GM12872 (cell line): ENCODE measurements at regions not wholly inside any gene's neighbourhood (a gene's known extent, or its start where the extent isn't known, plus 50 kb on each side); places are given as distances from the start of the nearest gene placed in this dataset.

Source experiments
- TF ChIP-seq, protein P1 (sequence below): IDR thresholded peaks from 3 replicates; pipeline ENCODE4 v1.5.1; 2011; ENCODE audit warnings: low read depth, mild to moderate bottlenecking, low read length, moderate library complexity; ENCODE audit not compliant: insufficient read depth

DNA sequence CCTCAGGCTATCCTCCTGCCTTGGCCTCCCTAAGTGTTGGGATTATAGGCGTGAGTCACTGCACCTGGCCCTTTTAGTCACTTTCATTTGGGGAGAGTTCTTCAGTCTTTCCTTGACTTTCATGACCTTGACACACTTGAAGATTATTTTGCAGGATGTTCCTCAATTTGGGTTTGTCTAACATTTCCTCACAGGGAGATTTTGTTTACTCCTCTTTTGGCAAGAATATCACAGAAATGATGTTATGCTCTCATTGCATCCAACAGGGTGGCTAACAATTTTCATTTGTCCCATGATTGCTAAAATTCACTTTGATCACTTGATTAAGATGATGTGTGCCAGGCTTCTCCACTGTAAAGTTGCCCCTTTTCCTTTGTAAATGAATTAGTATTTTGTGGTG lies 164.0 kb downstream of the ADSS2 start:
- TF ChIP-seq, protein P1, sequence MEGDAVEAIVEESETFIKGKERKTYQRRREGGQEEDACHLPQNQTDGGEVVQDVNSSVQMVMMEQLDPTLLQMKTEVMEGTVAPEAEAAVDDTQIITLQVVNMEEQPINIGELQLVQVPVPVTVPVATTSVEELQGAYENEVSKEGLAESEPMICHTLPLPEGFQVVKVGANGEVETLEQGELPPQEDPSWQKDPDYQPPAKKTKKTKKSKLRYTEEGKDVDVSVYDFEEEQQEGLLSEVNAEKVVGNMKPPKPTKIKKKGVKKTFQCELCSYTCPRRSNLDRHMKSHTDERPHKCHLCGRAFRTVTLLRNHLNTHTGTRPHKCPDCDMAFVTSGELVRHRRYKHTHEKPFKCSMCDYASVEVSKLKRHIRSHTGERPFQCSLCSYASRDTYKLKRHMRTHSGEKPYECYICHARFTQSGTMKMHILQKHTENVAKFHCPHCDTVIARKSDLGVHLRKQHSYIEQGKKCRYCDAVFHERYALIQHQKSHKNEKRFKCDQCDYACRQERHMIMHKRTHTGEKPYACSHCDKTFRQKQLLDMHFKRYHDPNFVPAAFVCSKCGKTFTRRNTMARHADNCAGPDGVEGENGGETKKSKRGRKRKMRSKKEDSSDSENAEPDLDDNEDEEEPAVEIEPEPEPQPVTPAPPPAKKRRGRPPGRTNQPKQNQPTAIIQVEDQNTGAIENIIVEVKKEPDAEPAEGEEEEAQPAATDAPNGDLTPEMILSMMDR = no peak

DNA sequence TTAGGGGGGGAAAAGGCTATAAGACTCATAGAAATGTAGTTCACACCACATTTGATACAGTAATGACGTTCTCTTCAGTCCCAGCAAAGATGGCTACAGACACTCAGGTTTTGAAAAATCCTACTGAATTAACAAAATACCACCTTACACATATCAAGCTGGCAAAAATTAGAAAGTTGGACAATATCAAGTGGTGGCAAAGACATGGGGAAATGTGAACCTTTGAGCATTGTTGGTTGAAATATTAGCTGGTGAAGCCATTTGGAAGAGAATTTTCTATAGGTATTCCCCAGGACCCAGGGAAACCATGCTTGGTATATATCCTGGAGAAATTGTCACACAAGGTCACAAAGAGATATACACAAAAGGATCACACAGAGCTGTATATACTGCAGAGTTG lies 163.0 kb downstream of the ADSS2 start:
- TF ChIP-seq, protein P1 = no peak

DNA sequence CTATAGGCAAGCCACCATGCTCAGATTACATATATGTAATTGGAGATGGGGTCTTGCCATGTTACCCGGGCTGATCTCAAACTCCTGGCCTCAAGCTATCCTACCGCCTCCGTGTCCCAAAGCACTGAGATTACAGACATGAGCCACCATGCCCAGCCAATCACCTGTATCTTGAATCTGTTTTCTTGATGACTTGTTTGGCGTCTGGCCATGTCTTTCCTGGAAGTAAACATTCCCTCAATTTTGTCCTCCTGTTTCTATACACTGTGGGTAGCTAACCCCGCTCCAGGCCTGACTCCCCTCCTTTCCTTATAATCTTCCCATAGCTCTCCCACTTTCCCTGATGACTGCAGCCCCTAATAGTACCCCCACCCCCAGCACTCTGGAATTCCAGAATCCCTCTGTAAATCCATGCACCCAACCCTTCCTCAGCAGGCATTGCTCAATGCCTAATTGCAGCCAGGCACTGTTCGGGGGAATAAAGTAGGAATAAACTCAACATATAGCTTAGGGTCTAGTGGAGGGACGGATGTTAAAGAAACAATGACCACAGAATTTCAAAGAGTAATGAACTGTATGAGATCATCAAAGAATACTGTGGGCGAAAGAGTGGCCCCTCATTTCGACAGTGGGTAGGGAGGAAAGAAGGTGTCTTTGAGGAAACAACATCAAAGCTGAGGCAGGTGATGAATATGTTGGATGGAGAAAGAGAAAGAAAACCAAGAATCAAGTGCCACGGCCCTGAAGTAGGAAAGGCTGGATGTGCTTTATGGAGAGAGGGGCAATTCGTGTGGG lies 161.5 kb downstream of the ADSS2 start:
- TF ChIP-seq, protein P1 = no peak

DNA sequence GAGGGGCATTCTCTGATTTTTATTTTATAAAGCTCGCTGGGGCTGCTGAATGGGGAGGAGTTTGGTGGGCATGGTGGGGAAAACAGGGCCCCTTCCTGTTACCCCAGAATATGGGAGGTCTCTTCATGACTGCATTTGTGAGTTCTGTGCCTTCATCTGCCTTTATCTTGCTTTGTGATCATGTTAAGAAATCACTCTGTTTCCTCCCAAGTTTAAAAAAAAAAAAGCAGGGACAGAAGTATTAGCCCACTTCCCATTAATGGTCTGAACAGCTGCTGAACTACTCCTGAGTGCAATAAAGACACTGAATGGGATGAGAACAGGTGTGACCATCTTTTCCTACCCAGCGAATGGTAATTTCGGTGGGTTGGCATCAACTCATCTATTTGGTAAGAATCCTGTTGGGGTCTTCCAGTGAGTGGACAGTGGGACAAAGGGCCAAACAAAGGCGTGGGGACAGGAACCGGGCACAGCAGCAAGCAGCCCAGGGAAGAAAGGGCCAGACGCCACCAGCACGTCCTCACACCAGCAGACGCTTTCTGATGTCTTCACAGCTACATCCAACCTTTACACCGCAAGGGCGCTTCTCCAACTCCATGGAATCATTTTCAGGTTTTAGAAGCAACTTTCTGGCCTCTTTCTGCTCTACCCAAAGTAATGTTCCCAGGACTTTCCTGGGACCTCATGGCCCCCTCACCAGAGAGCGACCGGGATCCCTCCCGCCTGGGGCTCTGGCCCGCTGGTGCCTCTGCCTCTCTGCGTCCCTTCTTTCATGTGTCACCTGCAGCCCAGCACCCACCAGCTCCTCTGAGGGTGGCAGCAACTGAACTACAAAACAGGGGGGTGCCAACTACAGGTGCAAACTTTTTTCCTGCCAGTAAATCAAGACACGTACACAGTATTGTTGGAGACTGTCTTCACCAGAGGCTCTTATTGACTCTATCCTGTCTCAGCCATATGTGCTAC lies 160.2 kb downstream of the ADSS2 start:
- TF ChIP-seq, protein P1 = no peak

DNA sequence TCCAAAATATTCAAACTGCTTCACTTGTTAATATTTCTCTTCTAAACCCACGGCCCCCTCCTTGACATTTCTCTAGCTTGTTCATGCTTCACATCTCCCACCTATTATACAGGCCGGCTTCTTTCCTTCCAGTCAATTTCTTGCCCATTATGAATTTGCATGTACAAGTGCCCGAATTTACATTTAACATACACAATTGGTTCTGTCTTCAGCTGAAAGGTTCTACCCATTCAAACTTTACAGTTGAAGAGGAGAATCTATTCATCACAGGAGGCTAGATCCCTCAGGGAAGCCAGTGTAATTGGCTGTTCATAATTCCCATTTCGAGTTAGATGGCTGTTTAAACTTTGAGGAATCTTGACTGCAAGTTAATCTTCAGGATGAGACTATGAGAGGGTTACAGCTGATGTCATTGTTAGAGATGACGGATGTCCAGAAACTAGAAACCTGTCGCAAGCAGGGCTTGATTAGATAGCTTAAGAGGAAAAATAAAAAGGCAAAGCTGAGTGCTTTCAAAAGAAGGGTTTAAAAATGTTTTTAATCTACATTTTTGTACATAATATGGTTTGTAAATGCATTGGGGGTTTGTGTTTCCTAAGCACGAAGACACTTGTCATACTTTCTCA lies 157.0 kb downstream of the ADSS2 start:
- TF ChIP-seq, protein P1 = no peak

DNA sequence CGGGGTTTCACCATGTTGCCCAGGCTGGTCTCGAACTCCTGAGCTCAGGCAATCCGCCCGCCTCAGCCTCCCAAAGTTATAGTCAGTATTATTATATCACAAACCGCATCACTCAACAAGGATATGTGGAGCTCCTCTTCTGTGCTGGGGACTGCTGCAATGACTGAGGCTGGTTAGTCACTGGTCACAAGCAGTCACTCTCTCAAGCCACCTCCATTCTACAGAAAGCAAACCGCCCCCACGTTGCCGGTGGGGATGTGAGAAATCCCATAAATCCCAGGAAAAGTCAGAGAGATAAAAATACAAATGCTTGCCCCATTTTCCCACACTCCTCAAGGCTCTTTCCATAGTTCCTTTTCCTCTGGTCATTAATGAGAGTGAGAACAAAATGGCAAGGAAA lies 155.7 kb downstream of the ADSS2 start:
- TF ChIP-seq, protein P1 = no peak

DNA sequence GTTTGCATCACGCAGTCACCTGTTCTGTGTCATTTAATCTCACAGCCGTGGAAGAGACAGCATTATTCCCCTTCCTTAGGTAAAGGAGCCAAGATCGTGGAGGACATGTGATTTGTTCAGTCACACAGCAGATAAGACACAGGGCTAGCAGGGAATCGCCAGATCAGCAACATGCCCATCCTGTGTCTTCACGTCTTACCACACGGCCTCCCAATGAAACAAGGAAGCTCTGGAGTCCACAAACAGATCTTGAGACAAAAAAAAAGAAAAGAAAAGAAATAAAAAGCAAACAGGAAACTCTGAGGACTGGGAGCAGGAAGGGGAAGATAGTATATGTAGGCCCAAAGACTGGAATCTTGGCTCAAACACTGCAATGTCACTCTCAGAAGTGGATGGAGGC lies 155.3 kb downstream of the ADSS2 start:
- TF ChIP-seq, protein P1 = no peak
